SJCRH30 (cell line): ENCODE measurements at regions not wholly inside any gene's neighbourhood (a gene's known extent, or its start where the extent isn't known, plus 50 kb on each side); places are given as distances from the start of the nearest gene placed in this dataset.

Experiments
- DNase-seq, 2 experiments: peaks; one replicate each; pipeline ENCODE4 v3.0.0-alpha.2; 2015 to 2020
- H3K27ac ChIP-seq: fragments of 250-450 bp; sonication (Bioruptor Pico); 2 replicates; pipeline ENCODE4 v1.5.1; 2020; ENCODE audit warnings: mild to moderate bottlenecking, moderate library complexity
- H3K27me3 ChIP-seq: fragments of 250-450 bp; sonication (Bioruptor Pico); 2 replicates; pipeline ENCODE4 v1.5.1; 2020; ENCODE audit warnings: mild to moderate bottlenecking, moderate library complexity
- H3K36me3 ChIP-seq: fragments of 250-450 bp; sonication (Bioruptor Pico); 2 replicates; pipeline ENCODE4 v1.5.1; 2020; ENCODE audit warnings: mild to moderate bottlenecking, moderate library complexity
- H3K4me1 ChIP-seq: fragments of 250-450 bp; sonication (Bioruptor Pico); 2 replicates; pipeline ENCODE4 v1.5.1; 2020; ENCODE audit warnings: mild to moderate bottlenecking, moderate library complexity
- H3K4me3 ChIP-seq: fragments of 250-450 bp; sonication (Bioruptor Pico); 2 replicates; pipeline ENCODE4 v1.5.1; 2020; ENCODE audit warnings: mild to moderate bottlenecking, moderate library complexity
- H3K9me3 ChIP-seq: fragments of 250-450 bp; sonication (Bioruptor Pico); replicated peaks from 2 replicates; pipeline ENCODE4 v1.5.1; 2020; ENCODE audit warnings: mild to moderate bottlenecking, moderate library complexity

DNA sequence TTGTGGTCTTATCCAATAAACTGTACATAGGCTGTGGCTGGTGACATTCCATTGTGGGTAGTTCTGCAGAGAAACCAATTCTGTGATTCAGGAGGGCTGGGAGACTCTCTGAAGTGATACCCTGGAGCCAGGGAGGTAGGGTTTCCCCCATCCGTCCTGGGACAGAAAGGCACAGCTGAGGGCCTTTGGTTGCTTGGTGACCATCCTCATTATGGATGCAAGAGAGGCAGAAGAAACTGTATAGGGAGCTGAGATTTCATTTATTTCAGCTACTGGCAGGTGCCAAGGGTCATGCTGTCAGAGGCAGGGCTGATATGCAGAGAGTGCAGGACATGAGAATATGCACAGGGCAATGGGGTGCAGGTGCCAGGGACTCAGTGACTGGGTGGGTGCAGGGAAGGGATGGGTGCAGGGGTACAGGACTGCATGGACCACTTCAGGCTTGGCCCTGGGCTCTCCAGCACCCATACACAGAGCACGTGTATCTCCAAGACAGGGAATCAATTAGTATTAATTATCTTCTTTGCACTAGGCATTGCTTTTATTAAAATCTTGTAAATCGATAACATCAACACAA is 236.5 kb downstream of the ICE1 start:
- no peak for DNase-seq
- Histone ChIP-seq H3K4me1 (no peaks in the 10 kb centered on the region), H3K27me3 (no peaks in the 10 kb centered on the region), H3K36me3 (no peaks in the 10 kb centered on the region), H3K27ac (no peak overlapping the region), H3K9me3 (no peaks in the 10 kb centered on the region), H3K4me3 (no peak overlapping the region)

DNA sequence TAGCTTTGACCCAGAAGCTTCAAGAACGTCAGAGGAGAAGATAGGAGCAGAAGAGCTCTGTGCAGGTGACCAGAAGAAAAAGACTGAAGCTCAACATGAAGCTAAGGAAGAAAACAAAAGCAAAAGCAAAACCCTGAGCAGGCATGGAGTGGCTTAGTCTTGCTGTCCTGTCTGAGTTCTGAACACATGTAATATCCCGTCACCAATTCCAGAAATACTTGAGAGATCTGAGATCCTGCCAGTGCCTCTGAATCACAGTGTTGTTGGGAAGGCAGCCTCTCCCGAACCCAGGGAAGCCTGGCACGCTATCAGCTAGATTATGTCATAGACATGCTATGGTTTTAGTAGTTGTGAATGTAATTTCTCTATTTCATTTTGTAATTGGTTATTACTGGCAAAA is 235.7 kb downstream of the ICE1 start:
- Histone ChIP-seq H3K9me3 (no peaks in the 10 kb centered on the region), H3K27ac (no peak overlapping the region), H3K4me1 (no peaks in the 10 kb centered on the region), H3K27me3 (no peaks in the 10 kb centered on the region), H3K4me3 (no peak overlapping the region), H3K36me3 (no peaks in the 10 kb centered on the region)
- DNase-seq = no peak

GRCh38 chr5:5652181-5652580 is 229.7 kb downstream of the ICE1 start:
- Histone ChIP-seq H3K36me3 (no peaks in the 10 kb centered on the region), H3K27me3 (no peaks in the 10 kb centered on the region)
- no peak for DNase-seq

DNA sequence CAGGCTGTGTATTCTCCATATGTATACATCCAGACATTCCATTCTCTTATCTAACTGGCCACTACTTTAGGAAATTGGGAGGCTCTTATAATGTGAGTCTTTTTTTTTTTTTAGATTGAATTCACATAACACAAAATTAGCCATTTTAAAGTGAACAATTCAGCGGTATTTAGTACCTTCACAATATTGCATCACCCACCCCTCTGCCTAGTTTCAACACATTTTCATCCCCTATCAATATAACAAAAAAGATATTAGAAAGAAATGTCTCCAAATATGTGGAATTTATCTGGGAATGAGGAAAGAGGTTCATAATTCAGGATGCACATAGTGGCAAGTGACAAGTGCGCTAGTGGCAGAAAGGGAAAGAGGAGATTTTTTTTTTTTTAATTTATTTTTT is 228.5 kb downstream of the ICE1 start:
- Histone ChIP-seq H3K4me1 (no peaks in the 10 kb centered on the region), H3K36me3 (no peaks in the 10 kb centered on the region), H3K27me3 (no peaks in the 10 kb centered on the region), H3K9me3 (no peaks in the 10 kb centered on the region), H3K4me3 (no peak overlapping the region), H3K27ac (no peak overlapping the region)
- DNase-seq = no peak

More at GRCh38 chr5:5652181-5652580, 229.7 kb downstream of the ICE1 start:
- Histone ChIP-seq H3K27ac (no peak overlapping the region), H3K4me1 (no peaks in the 10 kb centered on the region), H3K4me3 (no peak overlapping the region), H3K9me3 (no peaks in the 10 kb centered on the region)

GRCh38 chr5:5650242-5650641 is 227.8 kb downstream of the ICE1 start:
- no peaks in the 10 kb centered on the region for H3K36me3 ChIP-seq
- DNase-seq = no peak
- H3K9me3 ChIP-seq = no peaks in the 10 kb centered on the region
- H3K4me3 ChIP-seq = no peak overlapping the region
- no peaks in the 10 kb centered on the region for H3K4me1 ChIP-seq
- H3K27me3 ChIP-seq = no peaks in the 10 kb centered on the region
- no peak overlapping the region for H3K27ac ChIP-seq

- DNase-seq = no peak
- Histone ChIP-seq H3K4me3 (no peak overlapping the region), H3K36me3 (no peaks in the 10 kb centered on the region), H3K9me3 (no peaks in the 10 kb centered on the region), H3K27me3 (no peaks in the 10 kb centered on the region), H3K4me1 (no peaks in the 10 kb centered on the region), H3K27ac (no peak overlapping the region)
Observed at GRCh38 chr5:5649641-5650040, 227.2 kb downstream of the ICE1 start.

- Histone ChIP-seq H3K4me1 (no peaks in the 10 kb centered on the region), H3K27me3 (no peaks in the 10 kb centered on the region), H3K9me3 (no peaks in the 10 kb centered on the region), H3K36me3 (no peaks in the 10 kb centered on the region), H3K4me3 (no peak overlapping the region), H3K27ac (no peak overlapping the region)
- DNase-seq = no peak
Observed at GRCh38 chr5:5648694-5649093, 226.2 kb downstream of the ICE1 start.

- H3K9me3 ChIP-seq = no peaks in the 10 kb centered on the region
- no peak for DNase-seq
- H3K36me3 ChIP-seq = no peaks in the 10 kb centered on the region
- H3K4me1 ChIP-seq = no peaks in the 10 kb centered on the region
- H3K27me3 ChIP-seq = no peaks in the 10 kb centered on the region; the same call in 1 of the 2 replicates
- no peak overlapping the region for H3K27ac ChIP-seq
- H3K4me3 ChIP-seq = no peak overlapping the region
Observed at GRCh38 chr5:5645891-5646290, 223.4 kb downstream of the ICE1 start.

GRCh38 chr5:5645198-5645597 is 222.7 kb downstream of the ICE1 start:
- Histone ChIP-seq H3K27ac (no peak overlapping the region), H3K4me3 (no peak overlapping the region), H3K9me3 (no peaks in the 10 kb centered on the region), H3K4me1 (no peaks in the 10 kb centered on the region), H3K36me3 (no peaks in the 10 kb centered on the region), H3K27me3 (no peaks in the 10 kb centered on the region; the same call in 1 of the 2 replicates)
- no peak for DNase-seq

DNA sequence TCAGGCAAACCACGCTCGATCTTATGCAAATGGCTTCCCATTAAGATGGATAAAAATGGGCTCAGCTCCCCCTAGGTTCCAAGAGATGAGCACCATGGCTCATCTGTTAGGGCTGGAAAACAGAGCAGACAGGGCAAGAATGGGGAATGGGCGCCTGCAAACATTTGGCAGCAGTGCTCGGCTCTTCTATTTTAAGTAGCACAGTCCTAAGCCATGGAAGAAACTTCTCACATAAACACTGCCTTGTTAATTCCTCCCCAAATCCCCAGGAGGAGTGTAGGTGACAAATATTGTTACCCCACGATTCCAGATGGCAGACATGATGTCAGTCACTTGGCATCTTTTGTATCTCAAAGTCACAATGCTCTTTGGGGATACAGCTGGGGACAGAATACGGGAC is 221.8 kb downstream of the ICE1 start:
- H3K9me3 ChIP-seq = no peaks in the 10 kb centered on the region
- DNase-seq = no peak
- no peak overlapping the region for H3K4me3 ChIP-seq
- no peak overlapping the region for H3K27ac ChIP-seq
- no peaks in the 10 kb centered on the region for H3K4me1 ChIP-seq
- no peaks in the 10 kb centered on the region for H3K36me3 ChIP-seq
- H3K27me3 ChIP-seq = no peaks in the 10 kb centered on the region; the same call in 1 of the 2 replicates

- DNase-seq = no peak
- H3K27me3 ChIP-seq = no peaks in the 10 kb centered on the region; the same call in 1 of the 2 replicates
Observed at GRCh38 chr5:5643481-5643880, 221.0 kb downstream of the ICE1 start.

DNA sequence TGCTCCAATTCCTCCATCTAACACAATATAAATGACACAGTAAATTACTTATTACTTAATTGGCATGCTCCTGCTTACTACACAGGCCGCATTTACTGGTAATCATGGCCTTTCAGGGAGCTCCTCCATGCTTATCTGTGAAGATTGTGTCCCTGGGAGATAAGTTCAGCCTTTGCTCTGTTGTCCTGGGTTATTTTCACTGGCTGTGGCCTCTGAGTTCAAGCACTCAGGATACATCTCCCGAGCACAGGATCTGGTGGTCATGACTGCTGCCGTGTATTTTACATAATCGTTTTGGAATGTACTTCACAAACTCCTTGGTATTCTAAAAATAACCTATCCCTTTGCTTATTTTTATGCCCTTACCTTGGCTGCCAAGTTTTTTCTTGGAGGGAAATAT is 215.7 kb downstream of the ICE1 start:
- Histone ChIP-seq H3K36me3 (no peaks in the 10 kb centered on the region), H3K27me3 (no peaks in the 10 kb centered on the region; the same call in 1 of the 2 replicates), H3K27ac (no peak overlapping the region)

More at GRCh38 chr5:5643481-5643880, 221.0 kb downstream of the ICE1 start:
- no peaks in the 10 kb centered on the region for H3K9me3 ChIP-seq
- no peaks in the 10 kb centered on the region for H3K4me1 ChIP-seq
- H3K36me3 ChIP-seq = no peaks in the 10 kb centered on the region
- H3K4me3 ChIP-seq = no peak overlapping the region
- H3K27ac ChIP-seq = no peak overlapping the region

DNA sequence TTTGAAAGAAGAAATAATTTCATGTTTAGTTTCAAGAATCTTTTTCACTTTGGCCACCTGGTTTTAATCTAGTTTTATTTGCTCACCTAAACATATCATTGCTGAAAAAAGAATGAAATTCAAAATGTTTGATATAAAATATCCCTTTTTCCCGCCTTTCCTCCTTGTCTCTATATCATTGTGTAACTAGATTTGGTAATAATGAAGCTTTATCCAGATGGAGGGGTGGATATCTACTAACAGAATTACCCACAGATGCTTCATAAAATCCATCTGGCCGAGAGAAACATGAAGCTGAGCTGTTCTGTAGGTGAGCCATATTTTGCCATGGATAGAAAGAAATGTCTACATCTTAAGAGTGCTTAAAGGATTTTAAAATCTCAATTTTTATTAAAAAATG is 214.7 kb downstream of the ICE1 start:
- Histone ChIP-seq H3K27ac (no peak overlapping the region), H3K36me3 (no peaks in the 10 kb centered on the region), H3K27me3 (no peaks in the 10 kb centered on the region; the same call in 1 of the 2 replicates), H3K4me1 (no peaks in the 10 kb centered on the region), H3K9me3 (no peaks in the 10 kb centered on the region), H3K4me3 (no peak overlapping the region)
- no peak for DNase-seq

More for the DNA sequence above, 215.7 kb downstream of the ICE1 start:
- Histone ChIP-seq H3K9me3 (no peaks in the 10 kb centered on the region), H3K4me1 (no peaks in the 10 kb centered on the region), H3K4me3 (no peak overlapping the region)
- no peak for DNase-seq

- no peak for DNase-seq
- H3K4me1 ChIP-seq = no peaks in the 10 kb centered on the region
- H3K9me3 ChIP-seq = no peaks in the 10 kb centered on the region
- H3K4me3 ChIP-seq = no peak overlapping the region
- H3K36me3 ChIP-seq = no peaks in the 10 kb centered on the region
- no peak overlapping the region for H3K27ac ChIP-seq
- no peaks in the 10 kb centered on the region for H3K27me3 ChIP-seq
Observed at GRCh38 chr5:5634817-5635216, 212.3 kb downstream of the ICE1 start.

DNA sequence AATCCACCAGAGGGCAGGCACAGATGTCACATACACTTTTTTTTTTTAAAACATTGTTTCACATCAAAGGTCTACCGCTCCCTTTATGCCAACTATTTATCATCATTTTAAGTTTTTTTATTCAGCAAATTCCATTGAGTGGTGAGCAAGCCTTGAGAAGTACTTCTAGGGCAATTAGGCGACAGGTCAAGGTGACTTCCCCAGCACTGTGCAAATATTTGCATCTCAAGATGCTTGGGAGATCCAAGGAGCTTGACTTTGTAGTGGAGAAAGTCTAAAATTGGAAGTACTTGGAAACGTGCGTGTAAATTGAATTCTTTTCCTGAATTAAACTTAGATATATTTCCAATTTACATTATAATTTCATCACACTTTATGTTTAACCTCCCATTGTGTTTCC is 211.1 kb downstream of the ICE1 start:
- DNase-seq = no peak
- H3K27me3 ChIP-seq = no peaks in the 10 kb centered on the region

GRCh38 chr5:5632678-5633077 is 210.2 kb downstream of the ICE1 start:
- Histone ChIP-seq H3K27me3 (no peaks in the 10 kb centered on the region), H3K4me3 (no peak overlapping the region), H3K27ac (no peak overlapping the region), H3K36me3 (no peaks in the 10 kb centered on the region), H3K9me3 (no peaks in the 10 kb centered on the region), H3K4me1 (no peaks in the 10 kb centered on the region)
- DNase-seq = no peak

More for the DNA sequence above, 211.1 kb downstream of the ICE1 start:
- H3K4me3 ChIP-seq = no peak overlapping the region
- no peak overlapping the region for H3K27ac ChIP-seq
- no peaks in the 10 kb centered on the region for H3K9me3 ChIP-seq
- no peaks in the 10 kb centered on the region for H3K36me3 ChIP-seq
- H3K4me1 ChIP-seq = no peaks in the 10 kb centered on the region
